ENCODE measurements at regions not wholly inside any gene's neighbourhood (a gene's known extent, or its start where the extent isn't known, plus 50 kb on each side); places are given as distances from the start of the nearest gene placed in this dataset.

DNA sequence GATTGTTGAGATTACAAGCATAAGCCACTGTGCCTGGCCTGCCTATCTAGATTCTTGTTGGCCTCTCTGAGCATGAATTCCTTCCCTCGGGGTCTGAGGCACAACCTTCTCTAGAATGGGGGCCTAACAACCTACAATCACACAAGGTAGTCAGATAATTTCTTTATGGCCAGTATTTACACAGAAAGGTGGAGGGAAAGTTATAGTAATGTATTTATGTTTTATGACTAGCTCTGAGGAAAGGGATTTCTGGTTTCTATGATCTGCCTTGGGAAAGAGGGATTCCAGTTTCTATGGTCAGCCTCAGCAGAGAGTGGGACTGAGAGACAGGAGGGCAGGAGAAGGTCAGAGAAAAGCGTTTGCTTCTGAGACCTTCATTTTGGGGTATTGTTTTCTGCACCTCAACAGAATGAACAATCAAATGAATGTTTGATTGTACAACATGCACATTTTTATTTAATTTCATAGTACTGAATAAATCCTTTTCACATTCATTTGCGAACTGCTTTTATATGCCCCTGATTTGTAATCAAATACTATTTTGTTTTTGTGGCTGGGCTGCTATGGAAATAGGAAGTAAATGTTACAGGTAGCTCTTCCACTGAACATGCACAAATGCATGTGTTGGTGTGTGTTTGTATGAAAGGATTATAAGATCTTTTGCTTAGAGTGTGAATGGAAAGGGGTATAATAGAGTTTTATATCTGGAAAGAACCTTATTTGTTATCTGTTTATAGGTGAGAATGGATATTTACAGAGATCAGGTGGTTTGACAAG, 499.7 kb upstream of the RGS6 start:
- TF ChIP-seq, protein P1, sequence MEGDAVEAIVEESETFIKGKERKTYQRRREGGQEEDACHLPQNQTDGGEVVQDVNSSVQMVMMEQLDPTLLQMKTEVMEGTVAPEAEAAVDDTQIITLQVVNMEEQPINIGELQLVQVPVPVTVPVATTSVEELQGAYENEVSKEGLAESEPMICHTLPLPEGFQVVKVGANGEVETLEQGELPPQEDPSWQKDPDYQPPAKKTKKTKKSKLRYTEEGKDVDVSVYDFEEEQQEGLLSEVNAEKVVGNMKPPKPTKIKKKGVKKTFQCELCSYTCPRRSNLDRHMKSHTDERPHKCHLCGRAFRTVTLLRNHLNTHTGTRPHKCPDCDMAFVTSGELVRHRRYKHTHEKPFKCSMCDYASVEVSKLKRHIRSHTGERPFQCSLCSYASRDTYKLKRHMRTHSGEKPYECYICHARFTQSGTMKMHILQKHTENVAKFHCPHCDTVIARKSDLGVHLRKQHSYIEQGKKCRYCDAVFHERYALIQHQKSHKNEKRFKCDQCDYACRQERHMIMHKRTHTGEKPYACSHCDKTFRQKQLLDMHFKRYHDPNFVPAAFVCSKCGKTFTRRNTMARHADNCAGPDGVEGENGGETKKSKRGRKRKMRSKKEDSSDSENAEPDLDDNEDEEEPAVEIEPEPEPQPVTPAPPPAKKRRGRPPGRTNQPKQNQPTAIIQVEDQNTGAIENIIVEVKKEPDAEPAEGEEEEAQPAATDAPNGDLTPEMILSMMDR (IDR thresholded peaks at IDR 0.05; ENCODE audit: borderline replicate concordance, extremely low read depth, low read length, poor library complexity, severe bottlenecking) = no peak
- TF ChIP-seq EZH2 (IDR thresholded peaks at IDR 0.05; ENCODE audit: borderline replicate concordance, low read depth, low read length, severe bottlenecking) = no peak

Data from DND-41 (cell line).